K562 (cell line): ENCODE measurements at regions not wholly inside any gene's neighbourhood (a gene's known extent, or its start where the extent isn't known, plus 50 kb on each side); places are given as distances from the start of the nearest gene placed in this dataset.

Source experiments
- FOXK2 ChIP-seq, 2 experiments: fragments of 450-650 bp; IDR thresholded peaks in 1 of 2; conservative IDR thresholded peaks in 1 of 2; 2 replicates each; pipeline ENCODE4 v1.6.1; 2016; ENCODE audit warnings: low read depth in 2 of 2, mild to moderate bottlenecking in 1 of 2
- JUND ChIP-seq, 2 experiments: IDR thresholded peaks; 2 replicates in 1 of 2; 3 replicates in 1 of 2; pipeline ENCODE4 v1.6.1; 2011; ENCODE audit warnings: borderline replicate concordance in 2 of 2, low read depth in 2 of 2, low read length in 2 of 2, improper control_type of control experiment in 1 of 2, missing biosample characterization in 1 of 2, missing genetic modification characterization in 1 of 2, missing genetic modification reagents in 1 of 2
- NR2C1 ChIP-seq, 2 experiments: fragments of 450-650 bp; IDR thresholded peaks; 2 replicates each; pipeline ENCODE4 v1.6.1; 2017; ENCODE audit warnings: mild to moderate bottlenecking in 2 of 2, antibody characterized with exemption in 1 of 2, inconsistent platforms in 1 of 2, missing compliant biosample characterization in 1 of 2, missing genetic modification characterization in 1 of 2
- NR4A1 ChIP-seq, 2 experiments: fragments of 250-450 bp in 1 of 2; fragments of 450-650 bp in 1 of 2; sonication (Bioruptor Pico) in 1 of 2; IDR thresholded peaks; 2 replicates each; pipeline versions ENCODE4 v1.4.0 to v1.6.1; 2016 to 2020; ENCODE audit warnings: mild to moderate bottlenecking in 2 of 2, missing compliant biosample characterization in 1 of 2, missing genetic modification characterization in 1 of 2, moderate library complexity in 1 of 2
- ZFPM2 ChIP-seq: fragments of 250-450 bp; sonication (Bioruptor Pico); IDR thresholded peaks from 2 replicates; pipeline ENCODE4 v1.5.1; 2022; ENCODE audit warnings: mild to moderate bottlenecking
- ZNF263 ChIP-seq: sonication (generic); formaldehyde crosslinking; IDR thresholded peaks from 2 replicates; pipeline ENCODE4 v1.8.0; 2022; ENCODE audit warnings: mild to moderate bottlenecking, missing genetic modification reagents, borderline replicate concordance
- TF ChIP-seq, protein P1 (sequence below): fragments of 250-450 bp; sonication (Bioruptor Pico); IDR thresholded peaks from 2 replicates; pipeline ENCODE4 v1.8.0; 2022; ENCODE audit warnings: inconsistent platforms
- TF ChIP-seq, protein P2 (sequence below): fragments of 450-650 bp; formaldehyde crosslinking; IDR thresholded peaks from 2 replicates; pipeline ENCODE4 v1.4.0; 2020; ENCODE audit warnings: mild to moderate bottlenecking, moderate library complexity
- TF ChIP-seq, protein P3 (sequence below): fragments of 450-650 bp; formaldehyde crosslinking; IDR thresholded peaks from 2 replicates; pipeline ENCODE4 v1.4.0; 2020; ENCODE audit warnings: mild to moderate bottlenecking, mixed read lengths
- TF ChIP-seq, protein P4 (sequence below), 3 experiments: IDR thresholded peaks in 2 of 3; conservative IDR thresholded peaks in 1 of 3; 2 replicates each; pipeline ENCODE4 v1.5.1; 2011 to 2012; ENCODE audit warnings: low read length in 3 of 3, mild to moderate bottlenecking in 3 of 3, control low read depth in 2 of 3, improper control_type of control experiment in 1 of 3, inconsistent platforms in 1 of 3, low read depth in 1 of 3, mixed read lengths in 1 of 3, moderate library complexity in 1 of 3; ENCODE audit not compliant: insufficient read depth in 2 of 3

DNA sequence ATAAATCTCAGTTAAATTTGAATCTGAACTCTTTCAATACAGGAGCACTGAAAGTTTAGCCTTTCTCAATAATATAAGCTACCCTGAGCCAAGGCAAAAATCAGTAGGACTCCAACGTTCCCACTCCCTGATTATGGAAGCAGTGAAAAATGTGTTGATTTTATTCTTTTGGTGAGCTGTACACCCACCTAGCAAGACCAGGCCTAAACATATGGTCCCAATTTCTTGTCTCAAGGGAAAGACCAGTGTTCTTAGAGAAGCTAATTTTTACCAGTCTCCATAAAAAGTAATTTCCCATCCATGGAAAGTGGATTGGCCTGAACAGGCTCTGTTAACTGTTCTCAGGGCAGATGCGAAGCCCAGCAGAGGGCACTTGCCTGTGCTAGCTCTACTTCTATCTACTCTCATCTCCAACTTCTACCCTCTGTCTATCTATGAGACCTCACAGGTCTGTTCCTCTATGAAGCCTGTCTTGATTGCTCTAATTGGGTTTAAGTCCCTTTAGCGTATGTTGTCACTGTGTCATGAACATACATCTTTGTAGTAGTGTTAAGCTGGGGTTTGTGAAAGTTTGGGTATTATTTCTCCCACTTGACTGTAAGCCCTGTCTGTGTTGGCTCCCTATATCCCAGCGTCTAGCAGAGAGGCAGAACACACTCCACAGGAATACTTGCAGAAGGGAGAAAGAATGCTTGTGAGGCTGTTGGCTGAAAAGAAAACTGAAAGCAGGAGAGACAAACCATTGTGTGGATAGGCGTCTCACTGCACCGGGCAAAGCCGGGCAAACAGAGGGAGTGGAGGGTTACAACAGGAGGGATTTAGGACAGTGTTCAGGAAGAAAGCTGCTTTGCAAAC, 167.1 kb upstream of the MAF start (continued):
- TF ChIP-seq, protein P1, sequence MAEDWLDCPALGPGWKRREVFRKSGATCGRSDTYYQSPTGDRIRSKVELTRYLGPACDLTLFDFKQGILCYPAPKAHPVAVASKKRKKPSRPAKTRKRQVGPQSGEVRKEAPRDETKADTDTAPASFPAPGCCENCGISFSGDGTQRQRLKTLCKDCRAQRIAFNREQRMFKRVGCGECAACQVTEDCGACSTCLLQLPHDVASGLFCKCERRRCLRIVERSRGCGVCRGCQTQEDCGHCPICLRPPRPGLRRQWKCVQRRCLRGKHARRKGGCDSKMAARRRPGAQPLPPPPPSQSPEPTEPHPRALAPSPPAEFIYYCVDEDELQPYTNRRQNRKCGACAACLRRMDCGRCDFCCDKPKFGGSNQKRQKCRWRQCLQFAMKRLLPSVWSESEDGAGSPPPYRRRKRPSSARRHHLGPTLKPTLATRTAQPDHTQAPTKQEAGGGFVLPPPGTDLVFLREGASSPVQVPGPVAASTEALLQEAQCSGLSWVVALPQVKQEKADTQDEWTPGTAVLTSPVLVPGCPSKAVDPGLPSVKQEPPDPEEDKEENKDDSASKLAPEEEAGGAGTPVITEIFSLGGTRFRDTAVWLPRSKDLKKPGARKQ, result no peak
- TF ChIP-seq NR2C1 (IDR thresholded peaks at IDR 0.05) (no peak), NR2C1 (tag; IDR thresholded peaks at IDR 0.05) (no peak), ZNF263 (no peak), JUND (IDR thresholded peaks at IDR 0.05; ENCODE audit: borderline replicate concordance, low read depth, low read length) (no peak), JUND (tag; IDR thresholded peaks at IDR 0.05; ENCODE audit: borderline replicate concordance, low read depth, low read length) (no peak), FOXK2 (conservative IDR thresholded peaks at IDR 0.05 in 1 of 2, IDR thresholded peaks at IDR 0.05 in 1 of 2; ENCODE audit: low read depth in 2 of 2) (no peak), ZFPM2 (CRISPR knock-in tag) (0 out of 2 replicates have a peak, but pooled peaks have one; percentile 7), NR4A1 (CRISPR knock-in tag; IDR thresholded peaks at IDR 0.05) (no peak), NR4A1 (tag; IDR thresholded peaks at IDR 0.05) (0 out of 2 replicates have a peak, but pooled peaks have one; percentile 44)
- TF ChIP-seq, protein P2, sequence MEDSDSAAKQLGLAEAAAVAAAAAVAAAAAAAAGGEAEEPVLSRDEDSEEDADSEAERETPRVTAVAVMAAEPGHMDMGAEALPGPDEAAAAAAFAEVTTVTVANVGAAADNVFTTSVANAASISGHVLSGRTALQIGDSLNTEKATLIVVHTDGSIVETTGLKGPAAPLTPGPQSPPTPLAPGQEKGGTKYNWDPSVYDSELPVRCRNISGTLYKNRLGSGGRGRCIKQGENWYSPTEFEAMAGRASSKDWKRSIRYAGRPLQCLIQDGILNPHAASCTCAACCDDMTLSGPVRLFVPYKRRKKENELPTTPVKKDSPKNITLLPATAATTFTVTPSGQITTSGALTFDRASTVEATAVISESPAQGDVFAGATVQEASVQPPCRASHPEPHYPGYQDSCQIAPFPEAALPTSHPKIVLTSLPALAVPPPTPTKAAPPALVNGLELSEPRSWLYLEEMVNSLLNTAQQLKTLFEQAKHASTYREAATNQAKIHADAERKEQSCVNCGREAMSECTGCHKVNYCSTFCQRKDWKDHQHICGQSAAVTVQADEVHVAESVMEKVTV (CRISPR knock-in tag), result peak; percentile 20; the same call in 1 of the 2 replicates
- TF ChIP-seq, protein P3, sequence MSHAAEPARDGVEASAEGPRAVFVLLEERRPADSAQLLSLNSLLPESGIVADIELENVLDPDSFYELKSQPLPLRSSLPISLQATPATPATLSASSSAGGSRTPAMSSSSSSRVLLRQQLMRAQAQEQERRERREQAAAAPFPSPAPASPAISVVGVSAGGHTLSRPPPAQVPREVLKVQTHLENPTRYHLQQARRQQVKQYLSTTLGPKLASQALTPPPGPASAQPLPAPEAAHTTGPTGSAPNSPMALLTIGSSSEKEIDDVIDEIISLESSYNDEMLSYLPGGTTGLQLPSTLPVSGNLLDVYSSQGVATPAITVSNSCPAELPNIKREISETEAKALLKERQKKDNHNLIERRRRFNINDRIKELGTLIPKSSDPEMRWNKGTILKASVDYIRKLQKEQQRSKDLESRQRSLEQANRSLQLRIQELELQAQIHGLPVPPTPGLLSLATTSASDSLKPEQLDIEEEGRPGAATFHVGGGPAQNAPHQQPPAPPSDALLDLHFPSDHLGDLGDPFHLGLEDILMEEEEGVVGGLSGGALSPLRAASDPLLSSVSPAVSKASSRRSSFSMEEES, result no peak
- TF ChIP-seq, protein P4, sequence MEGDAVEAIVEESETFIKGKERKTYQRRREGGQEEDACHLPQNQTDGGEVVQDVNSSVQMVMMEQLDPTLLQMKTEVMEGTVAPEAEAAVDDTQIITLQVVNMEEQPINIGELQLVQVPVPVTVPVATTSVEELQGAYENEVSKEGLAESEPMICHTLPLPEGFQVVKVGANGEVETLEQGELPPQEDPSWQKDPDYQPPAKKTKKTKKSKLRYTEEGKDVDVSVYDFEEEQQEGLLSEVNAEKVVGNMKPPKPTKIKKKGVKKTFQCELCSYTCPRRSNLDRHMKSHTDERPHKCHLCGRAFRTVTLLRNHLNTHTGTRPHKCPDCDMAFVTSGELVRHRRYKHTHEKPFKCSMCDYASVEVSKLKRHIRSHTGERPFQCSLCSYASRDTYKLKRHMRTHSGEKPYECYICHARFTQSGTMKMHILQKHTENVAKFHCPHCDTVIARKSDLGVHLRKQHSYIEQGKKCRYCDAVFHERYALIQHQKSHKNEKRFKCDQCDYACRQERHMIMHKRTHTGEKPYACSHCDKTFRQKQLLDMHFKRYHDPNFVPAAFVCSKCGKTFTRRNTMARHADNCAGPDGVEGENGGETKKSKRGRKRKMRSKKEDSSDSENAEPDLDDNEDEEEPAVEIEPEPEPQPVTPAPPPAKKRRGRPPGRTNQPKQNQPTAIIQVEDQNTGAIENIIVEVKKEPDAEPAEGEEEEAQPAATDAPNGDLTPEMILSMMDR (IDR thresholded peaks at IDR 0.05 in 2 of 3, conservative IDR thresholded peaks at IDR 0.05 in 1 of 3; ENCODE audit: insufficient read depth in 2 of 3, low read depth in 1 of 3, low read length in 3 of 3), result peak in 2 of 3 experiments; percentile 46 to 64; a peak in 5 of 6 replicates
- TF ChIP-seq, all 486 proteins: peak for 13
